Hepatocyte (in vitro differentiated cells): ENCODE measurements at regions not wholly inside any gene's neighbourhood (a gene's known extent, or its start where the extent isn't known, plus 50 kb on each side); places are given as distances from the start of the nearest gene placed in this dataset.

Source experiments
- DNase-seq: peaks from one replicate; pipeline ENCODE4 v3.0.0-alpha.2; 2016; ENCODE audit warnings: low spot score
- H2AFZ ChIP-seq: fragments of 200-600 bp; sonication (generic); 2 replicates; pipeline ENCODE4 v1.6.0; 2016; ENCODE audit warnings: antibody characterized with exemption, mild to moderate bottlenecking
- H3K27ac ChIP-seq: fragments of 200-600 bp; sonication (generic); 2 replicates; pipeline ENCODE4 v1.5.1; 2016; ENCODE audit warnings: mild to moderate bottlenecking
- H3K27me3 ChIP-seq: fragments of 200-600 bp; sonication (generic); 2 replicates; pipeline ENCODE4 v1.6.1; 2016
- H3K36me3 ChIP-seq: fragments of 200-600 bp; sonication (generic); replicated peaks from 2 replicates; pipeline ENCODE4 v1.5.1; 2016; ENCODE audit warnings: low read depth; ENCODE audit not compliant: insufficient read depth
- H3K4me1 ChIP-seq: fragments of 200-600 bp; sonication (generic); 2 replicates; pipeline ENCODE4 v1.5.1; 2016; ENCODE audit warnings: mild to moderate bottlenecking, moderate library complexity; ENCODE audit not compliant: insufficient read depth
- H3K4me2 ChIP-seq: fragments of 200-600 bp; sonication (generic); 2 replicates; pipeline ENCODE4 v1.6.0; 2016
- H3K4me3 ChIP-seq: fragments of 200-600 bp; sonication (generic); 2 replicates; pipeline ENCODE4 v1.5.1; 2016; ENCODE audit warnings: mild to moderate bottlenecking
- H3K79me2 ChIP-seq: fragments of 200-600 bp; sonication (generic); 2 replicates; pipeline ENCODE4 v1.6.0; 2017; ENCODE audit warnings: mild to moderate bottlenecking
- H3K9me2 ChIP-seq: fragments of 200-600 bp; sonication (generic); replicated peaks from 2 replicates; pipeline ENCODE4 v1.6.0; 2017; ENCODE audit warnings: mild to moderate bottlenecking; ENCODE audit not compliant: insufficient read depth
- H3K9me3 ChIP-seq: fragments of 200-600 bp; sonication (generic); 2 replicates; pipeline ENCODE4 v1.5.1; 2016; ENCODE audit warnings: low read depth, mild to moderate bottlenecking
- H4K20me1 ChIP-seq: fragments of 200-600 bp; sonication (generic); 2 replicates; pipeline ENCODE4 v1.6.0; 2016; ENCODE audit warnings: mild to moderate bottlenecking; ENCODE audit not compliant: insufficient read depth, poor library complexity, severe bottlenecking
- CTCF ChIP-seq: fragments of 200-600 bp; sonication (generic); IDR thresholded peaks from 2 replicates; pipeline ENCODE4 v1.5.1; 2016; ENCODE audit warnings: antibody characterized with exemption, mild to moderate bottlenecking; ENCODE audit not compliant: poor library complexity
- EZH2 ChIP-seq: fragments of 200-600 bp; sonication (generic); IDR thresholded peaks from 2 replicates; pipeline ENCODE4 v1.6.1; 2016; ENCODE audit warnings: antibody characterized with exemption, mild to moderate bottlenecking, borderline replicate concordance
- EZH2phosphoT487 ChIP-seq: fragments of 200-600 bp; sonication (generic); IDR thresholded peaks from one replicate; pipeline ENCODE4 v1.6.1; 2018; ENCODE audit warnings: antibody characterized with exemption, mild to moderate bottlenecking, low read depth, moderate library complexity; ENCODE audit not compliant: unreplicated experiment, severe bottlenecking
- WGBS: methylation state at CpG from one replicate; pipeline ENCODE4 v1.1.6; 2016; ENCODE audit warnings: low lambda C conversion rate; ENCODE audit errors: missing lambda C conversion rate; 5-methylcytosine and 5-hydroxymethylcytosine counted together

DNA sequence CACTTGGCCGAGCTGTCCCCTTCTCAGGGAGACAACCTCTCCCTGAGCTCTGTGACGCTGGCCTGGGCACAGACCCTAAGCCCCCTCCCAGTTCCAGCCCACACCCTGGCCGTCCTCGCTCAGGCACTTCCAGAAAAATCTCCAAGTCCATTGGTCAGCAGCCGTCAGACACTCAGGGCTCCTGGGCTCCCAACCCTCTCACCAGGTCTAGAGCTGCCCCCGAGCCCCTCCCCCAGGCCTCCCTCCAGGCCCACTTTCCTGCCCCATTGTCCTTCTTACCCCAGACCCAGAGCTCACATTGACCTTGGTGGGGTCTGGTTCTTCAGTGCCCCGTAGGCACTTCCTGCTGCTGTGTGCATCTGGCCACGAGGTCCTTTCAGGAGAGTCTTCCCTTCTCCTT, 249.3 kb upstream of the RTL1 start:
- no peaks in the 10 kb centered on the region for H3K27me3 ChIP-seq
- no peak overlapping the region for H2AFZ ChIP-seq
- no peaks in the 10 kb centered on the region for H3K9me2 ChIP-seq
- no peaks in the 10 kb centered on the region for H3K9me3 ChIP-seq
- no peaks in the 10 kb centered on the region for H3K36me3 ChIP-seq
- TF ChIP-seq EZH2 (no peak), CTCF (no peak), EZH2phosphoT487 (no peak)
- H3K27ac ChIP-seq = no peak overlapping the region
- H3K79me2 ChIP-seq = no peaks in the 10 kb centered on the region
- H3K4me1 ChIP-seq = no peaks in the 10 kb centered on the region
- no peak for DNase-seq
- H4K20me1 ChIP-seq = no peaks in the 10 kb centered on the region
- no peak overlapping the region for H3K4me2 ChIP-seq
- no peak overlapping the region for H3K4me3 ChIP-seq
- WGBS = 89% methylated on average over 3 of the region's 8 CpGs

GRCh38 chr14:101153691-101154090, 250.2 kb upstream of the RTL1 start:
- 93% methylated on average over 2 of the region's 2 CpGs for WGBS
- Histone ChIP-seq H3K27ac (no peak overlapping the region), H3K4me2 (no peak overlapping the region)

DNA sequence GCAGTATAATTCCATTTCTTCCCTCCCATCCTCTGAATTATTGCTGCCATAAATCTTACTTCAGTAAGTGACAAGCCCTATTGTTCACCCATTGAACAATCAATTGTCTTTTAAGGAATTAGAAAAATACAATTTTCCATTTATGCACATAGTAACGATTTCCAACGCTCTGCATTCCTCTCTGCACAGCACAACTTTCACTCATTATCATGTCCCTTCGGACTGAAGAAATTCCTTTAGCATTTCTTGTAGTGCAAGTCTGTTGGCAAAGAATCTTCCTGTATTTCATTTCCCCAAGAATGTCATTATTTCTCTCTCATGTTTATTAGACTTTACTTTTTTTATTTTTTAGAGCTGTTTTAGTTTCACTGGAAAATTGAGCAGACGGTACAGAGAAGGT, 252.1 kb upstream of the RTL1 start:
- no peaks in the 10 kb centered on the region for H3K27me3 ChIP-seq
- H3K4me1 ChIP-seq = no peaks in the 10 kb centered on the region
- H3K9me2 ChIP-seq = no peaks in the 10 kb centered on the region
- WGBS = 86% methylated on average over 4 of the region's 4 CpGs
- TF ChIP-seq EZH2phosphoT487 = no peak
- TF ChIP-seq CTCF = no peak
- no peak for TF ChIP-seq EZH2
- no peaks in the 10 kb centered on the region for H4K20me1 ChIP-seq
- H3K4me2 ChIP-seq = no peak overlapping the region
- H2AFZ ChIP-seq = no peak overlapping the region
- H3K27ac ChIP-seq = no peak overlapping the region
- H3K79me2 ChIP-seq = no peaks in the 10 kb centered on the region
- H3K36me3 ChIP-seq = no peaks in the 10 kb centered on the region
- no peak for DNase-seq
- H3K4me3 ChIP-seq = no peak overlapping the region
- no peaks in the 10 kb centered on the region for H3K9me3 ChIP-seq

More at GRCh38 chr14:101153691-101154090, 250.2 kb upstream of the RTL1 start:
- H3K4me3 ChIP-seq = no peak overlapping the region
- TF ChIP-seq EZH2 = no peak
- no peak for TF ChIP-seq EZH2phosphoT487
- TF ChIP-seq CTCF = no peak
- H3K4me1 ChIP-seq = no peaks in the 10 kb centered on the region
- no peak for DNase-seq
- H4K20me1 ChIP-seq = no peaks in the 10 kb centered on the region
- no peaks in the 10 kb centered on the region for H3K79me2 ChIP-seq
- no peaks in the 10 kb centered on the region for H3K36me3 ChIP-seq
- no peak overlapping the region for H2AFZ ChIP-seq
- no peaks in the 10 kb centered on the region for H3K9me3 ChIP-seq
- H3K27me3 ChIP-seq = no peaks in the 10 kb centered on the region
- H3K9me2 ChIP-seq = no peaks in the 10 kb centered on the region

GRCh38 chr14:101167428-101167827, 263.9 kb upstream of the RTL1 start:
- Histone ChIP-seq H3K9me3 (peaks cover 3% of the 10 kb centered on the region), H3K27me3 (no peaks in the 10 kb centered on the region), H4K20me1 (no peaks in the 10 kb centered on the region), H3K27ac (no peak overlapping the region), H3K9me2 (no peaks in the 10 kb centered on the region), H2AFZ (no peak overlapping the region), H3K4me1 (no peaks in the 10 kb centered on the region), H3K36me3 (no peaks in the 10 kb centered on the region), H3K4me3 (no peak overlapping the region), H3K4me2 (no peak overlapping the region), H3K79me2 (no peaks in the 10 kb centered on the region)
- DNase-seq = no peak
- no peak for TF ChIP-seq EZH2
- TF ChIP-seq EZH2phosphoT487 = no peak
- no peak for TF ChIP-seq CTCF
- 90% methylated on average over 3 of the region's 3 CpGs for whole genome bisulfite sequencing
